ENCODE measurements at regions not wholly inside any gene's neighbourhood (a gene's known extent, or its start where the extent isn't known, plus 50 kb on each side); places are given as distances from the start of the nearest gene placed in this dataset.

DNA sequence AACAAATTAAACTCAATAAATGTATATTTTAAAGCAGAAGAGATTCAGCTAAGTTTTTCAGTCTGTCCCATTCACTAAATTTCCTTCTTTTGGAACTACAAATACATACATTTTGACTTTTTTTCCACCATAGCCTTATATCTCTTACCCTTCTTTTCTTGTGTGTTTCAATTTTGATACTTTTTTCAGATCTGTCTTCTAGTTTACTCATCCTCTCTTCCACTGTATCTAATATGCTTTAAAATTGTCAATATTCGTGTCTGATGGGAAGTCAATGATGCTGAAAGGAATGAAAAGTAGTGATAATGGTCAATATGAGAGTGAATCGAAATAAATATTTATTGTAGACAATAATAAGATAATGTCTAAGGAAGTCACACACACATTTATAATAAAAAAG, 332.3 kb upstream of the KIRREL3 start:
- no peak for TF ChIP-seq CTCF (IDR thresholded peaks at IDR 0.05)
- TF ChIP-seq POLR2AphosphoS5 (IDR thresholded peaks at IDR 0.05), result no peak

All from prostate gland (tissue), 2 donors.